LoVo (cell line): ENCODE measurements at regions not wholly inside any gene's neighbourhood (a gene's known extent, or its start where the extent isn't known, plus 50 kb on each side); places are given as distances from the start of the nearest gene placed in this dataset.

Experiments
- DNase-seq: peaks from one replicate; pipeline ENCODE4 v3.0.0-alpha.2; 2016; ENCODE audit warnings: low spot score

- no peak for DNase-seq
Observed at GRCh38 chr7:93651603-93652159, 77.2 kb upstream of the CALCR start.

GRCh38 chr7:93646538-93646937 lies 72.0 kb upstream of the CALCR start:
- DNase-seq = no peak

- no peak for DNase-seq
Observed at GRCh38 chr7:93636276-93636675, 61.8 kb upstream of the CALCR start.

GRCh38 chr7:93632371-93632770 lies 57.8 kb upstream of the CALCR start:
- DNase-seq = no peak

- no peak for DNase-seq
Observed at GRCh38 chr7:93629291-93629801, 54.8 kb upstream of the CALCR start.

GRCh38 chr7:93626869-93627268 lies 52.3 kb upstream of the CALCR start:
- DNase-seq = no peak
